Caco-2 (cell line): ENCODE measurements at regions not wholly inside any gene's neighbourhood (a gene's known extent, or its start where the extent isn't known, plus 50 kb on each side); places are given as distances from the start of the nearest gene placed in this dataset.

ENCODE experiments used
- BruUV-seq: library from RNA; stranded (reverse); fragments of 400-500 nt; replicated peaks from 2 replicates; lab custom pipeline; 2021; lab: Mats Ljungman, UMichigan
- CTCF ChIA-PET: fragments of 300-600 bp; sonication (Branson Sonifier 250); formaldehyde crosslinking; loops from one replicate; lab custom pipeline; 2022; ENCODE audit warnings: antibody characterized with exemption; lab: Charles Lee
- POLR2A ChIA-PET: fragments of 300-600 bp; sonication (Branson Sonifier 250); formaldehyde crosslinking; loops from one replicate; lab custom pipeline; 2022; ENCODE audit warnings: antibody characterized with exemption; lab: Charles Lee
- DNase-seq, 2 experiments: peaks; one replicate each; pipeline versions ENCODE4 v3.0.0 to v3.0.0-alpha.2; 2020 to 2022
- H3K27me3 ChIP-seq: replicated peaks from 2 replicates; pipeline ENCODE4 v1.6.0; 2011; ENCODE audit warnings: low read length; ENCODE audit not compliant: control insufficient read depth, insufficient read depth
- H3K36me3 ChIP-seq: 2 replicates; pipeline ENCODE4 v1.5.1; 2011; ENCODE audit warnings: low read length; ENCODE audit not compliant: control insufficient read depth, insufficient read depth
- H3K4me1 ChIP-seq: fragments of 250-450 bp; sonication (Bioruptor Pico); 2 replicates; pipeline ENCODE4 v1.5.1; 2020; ENCODE audit warnings: mild to moderate bottlenecking
- H3K4me3 ChIP-seq: 2 replicates; pipeline ENCODE4 v1.5.1; 2011; ENCODE audit warnings: low read depth, mild to moderate bottlenecking, control low read depth, low read length
- H3K9me3 ChIP-seq: fragments of 250-450 bp; sonication (Bioruptor Pico); 2 replicates; pipeline ENCODE4 v1.5.1; 2020; ENCODE audit warnings: mild to moderate bottlenecking, moderate library complexity
- H3K27ac Mint-ChIP-seq: one replicate; pipeline ENCODE4 v1.8.0; 2022; ENCODE audit warnings: mixed read lengths; ENCODE audit not compliant: unreplicated experiment
- H3K27me3 Mint-ChIP-seq: one replicate; pipeline ENCODE4 v1.8.0; 2022; ENCODE audit warnings: mixed read lengths; ENCODE audit not compliant: insufficient read depth, unreplicated experiment
- H3K36me3 Mint-ChIP-seq: one replicate; pipeline ENCODE4 v1.8.0; 2022; ENCODE audit warnings: mild to moderate bottlenecking, mixed read lengths; ENCODE audit not compliant: insufficient read depth, unreplicated experiment
- H3K4me1 Mint-ChIP-seq: one replicate; pipeline ENCODE4 v1.8.0; 2022; ENCODE audit warnings: low read depth, mixed read lengths; ENCODE audit not compliant: unreplicated experiment
- H3K4me3 Mint-ChIP-seq: one replicate; pipeline ENCODE4 v1.8.0; 2022; ENCODE audit warnings: mild to moderate bottlenecking, moderate library complexity, mixed read lengths; ENCODE audit not compliant: unreplicated experiment
- H3K9me3 Mint-ChIP-seq: one replicate; pipeline ENCODE4 v1.8.0; 2022; ENCODE audit warnings: mixed read lengths; ENCODE audit not compliant: unreplicated experiment
- intact Hi-C: fragments of 100-400 bp; cut with micrococcal nuclease; formaldehyde crosslinking; loops from one replicate; pipeline ENCODE4 v1.10.0; 2022; ENCODE audit not compliant: unreplicated experiment
- TF ChIP-seq, protein P1 (sequence below), 2 experiments: fragments of 200-600 bp in 1 of 2; IDR thresholded peaks; 1 replicate in 1 of 2; 2 replicates in 1 of 2; pipeline versions ENCODE4 v1.5.1 to v1.8.0; 2011 to 2022; ENCODE audit warnings: antibody characterized with exemption in 1 of 2, control low read depth in 1 of 2, inconsistent platforms in 1 of 2, low read depth in 1 of 2, low read length in 1 of 2, mild to moderate bottlenecking in 1 of 2, moderate library complexity in 1 of 2; ENCODE audit not compliant: insufficient read depth in 1 of 2, severe bottlenecking in 1 of 2, unreplicated experiment in 1 of 2

DNA sequence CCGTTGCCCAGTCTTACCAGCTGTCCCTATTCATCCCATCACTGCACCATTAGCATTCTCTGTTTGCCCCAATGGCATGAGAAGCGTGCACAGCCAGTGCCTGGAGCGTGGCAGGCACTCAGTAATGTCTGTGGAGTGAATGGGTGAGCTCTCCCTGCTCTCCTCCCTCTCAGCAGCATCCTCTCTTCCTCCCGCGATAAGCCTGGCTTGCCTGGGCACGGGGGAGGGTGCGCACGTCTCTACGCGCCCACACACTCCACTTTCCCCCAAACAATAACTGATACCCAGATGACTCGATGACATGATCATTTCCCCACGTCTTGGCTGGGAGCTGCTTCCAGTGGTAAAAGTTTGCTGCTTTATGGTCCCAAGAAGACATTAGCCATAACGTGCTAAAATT, 81.8 kb upstream of the LINGO1 start:
- no peak overlapping the region for H3K4me3 Mint-ChIP-seq
- no peaks in the 10 kb centered on the region for H3K4me1 ChIP-seq
- no peaks in the 10 kb centered on the region for H3K36me3 ChIP-seq
- no TSS peak for BruUV-seq
- TF ChIP-seq, protein P1, sequence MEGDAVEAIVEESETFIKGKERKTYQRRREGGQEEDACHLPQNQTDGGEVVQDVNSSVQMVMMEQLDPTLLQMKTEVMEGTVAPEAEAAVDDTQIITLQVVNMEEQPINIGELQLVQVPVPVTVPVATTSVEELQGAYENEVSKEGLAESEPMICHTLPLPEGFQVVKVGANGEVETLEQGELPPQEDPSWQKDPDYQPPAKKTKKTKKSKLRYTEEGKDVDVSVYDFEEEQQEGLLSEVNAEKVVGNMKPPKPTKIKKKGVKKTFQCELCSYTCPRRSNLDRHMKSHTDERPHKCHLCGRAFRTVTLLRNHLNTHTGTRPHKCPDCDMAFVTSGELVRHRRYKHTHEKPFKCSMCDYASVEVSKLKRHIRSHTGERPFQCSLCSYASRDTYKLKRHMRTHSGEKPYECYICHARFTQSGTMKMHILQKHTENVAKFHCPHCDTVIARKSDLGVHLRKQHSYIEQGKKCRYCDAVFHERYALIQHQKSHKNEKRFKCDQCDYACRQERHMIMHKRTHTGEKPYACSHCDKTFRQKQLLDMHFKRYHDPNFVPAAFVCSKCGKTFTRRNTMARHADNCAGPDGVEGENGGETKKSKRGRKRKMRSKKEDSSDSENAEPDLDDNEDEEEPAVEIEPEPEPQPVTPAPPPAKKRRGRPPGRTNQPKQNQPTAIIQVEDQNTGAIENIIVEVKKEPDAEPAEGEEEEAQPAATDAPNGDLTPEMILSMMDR (IDR thresholded peaks at IDR 0.05; ENCODE audit: insufficient read depth in 1 of 2, low read depth in 1 of 2, low read length in 1 of 2, severe bottlenecking in 1 of 2, unreplicated experiment in 1 of 2): no peak
- no peak overlapping the region for H3K4me3 ChIP-seq
- H3K27me3 Mint-ChIP-seq: peaks cover 39% of the 10 kb centered on the region
- DNase-seq: no peak
- no peaks in the 10 kb centered on the region for H3K9me3 Mint-ChIP-seq
- no peaks in the 10 kb centered on the region for H3K9me3 ChIP-seq
- no peaks in the 10 kb centered on the region for H3K36me3 Mint-ChIP-seq
- ChIA-PET POLR2A (no interaction called here), CTCF (no interaction called here)
- H3K27ac Mint-ChIP-seq: no peak overlapping the region
- intact Hi-C loops: no loop called here
- H3K27me3 ChIP-seq: no peaks in the 10 kb centered on the region
- no peaks in the 10 kb centered on the region for H3K4me1 Mint-ChIP-seq

DNA sequence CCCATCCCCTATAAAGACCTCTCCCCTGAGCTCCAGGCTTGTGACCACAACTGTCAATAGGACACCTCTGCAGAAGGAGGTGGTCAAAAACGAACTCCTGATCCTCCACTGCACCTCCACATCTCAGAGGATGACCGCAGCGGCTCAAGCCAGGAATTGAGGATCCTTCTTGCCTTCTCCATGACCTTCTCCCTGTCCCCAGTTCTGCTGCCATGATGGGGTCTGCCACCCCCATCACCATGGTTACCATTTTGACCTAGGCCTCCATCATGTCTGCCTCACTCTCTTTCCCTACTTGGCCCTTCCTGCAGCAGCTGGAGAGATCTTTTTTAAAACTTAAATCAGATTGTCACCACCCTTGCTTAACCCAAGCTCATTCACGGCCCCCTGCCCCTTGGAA, 81.3 kb upstream of the LINGO1 start:
- Histone ChIP-seq H3K27me3 (no peaks in the 10 kb centered on the region), H3K4me1 (no peaks in the 10 kb centered on the region), H3K36me3 (no peaks in the 10 kb centered on the region), H3K4me3 (no peak overlapping the region), H3K9me3 (no peaks in the 10 kb centered on the region)
- H3K4me1 Mint-ChIP-seq: no peaks in the 10 kb centered on the region
- no peaks in the 10 kb centered on the region for H3K9me3 Mint-ChIP-seq
- no peak for DNase-seq
- intact Hi-C loops: no loop called here
- H3K36me3 Mint-ChIP-seq: no peaks in the 10 kb centered on the region
- peaks cover 40% of the 10 kb centered on the region for H3K27me3 Mint-ChIP-seq
- no TSS peak for BruUV-seq
- ChIA-PET CTCF (no interaction called here), POLR2A (no interaction called here)
- TF ChIP-seq, protein P1 (IDR thresholded peaks at IDR 0.05; ENCODE audit: insufficient read depth in 1 of 2, low read depth in 1 of 2, low read length in 1 of 2, severe bottlenecking in 1 of 2, unreplicated experiment in 1 of 2): no peak
- no peak overlapping the region for H3K27ac Mint-ChIP-seq
- no peak overlapping the region for H3K4me3 Mint-ChIP-seq

DNA sequence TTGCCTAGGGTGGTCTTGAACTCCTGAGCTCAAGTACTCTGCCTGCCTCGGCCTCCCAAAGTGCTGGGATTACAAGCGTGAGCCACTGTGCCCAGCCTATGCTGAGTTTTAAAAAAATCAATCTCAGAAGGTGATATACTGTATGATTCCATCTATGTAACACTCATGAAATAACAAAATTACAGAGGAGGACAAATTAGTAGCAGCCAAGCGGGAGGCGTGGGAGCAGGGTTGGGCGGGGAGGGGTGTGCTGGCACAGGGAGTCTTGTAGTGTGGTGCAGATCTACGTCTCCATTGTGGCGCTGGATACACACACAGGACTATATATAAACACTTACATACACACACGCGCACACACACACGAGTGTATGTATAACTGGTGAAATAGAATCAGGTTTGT, 80.6 kb upstream of the LINGO1 start:
- Histone ChIP-seq H3K36me3 (no peaks in the 10 kb centered on the region), H3K9me3 (no peaks in the 10 kb centered on the region), H3K4me1 (no peaks in the 10 kb centered on the region), H3K4me3 (no peak overlapping the region), H3K27me3 (no peaks in the 10 kb centered on the region)
- Mint-ChIP-seq H3K36me3 (no peaks in the 10 kb centered on the region), H3K27me3 (peaks cover 40% of the 10 kb centered on the region), H3K27ac (no peak overlapping the region), H3K4me3 (no peak overlapping the region), H3K4me1 (no peaks in the 10 kb centered on the region), H3K9me3 (no peaks in the 10 kb centered on the region)
- intact Hi-C loops: no loop called here
- POLR2A ChIA-PET: no interaction called here
- no TSS peak for BruUV-seq
- no peak for DNase-seq
- TF ChIP-seq, protein P1 (IDR thresholded peaks at IDR 0.05; ENCODE audit: insufficient read depth in 1 of 2, low read depth in 1 of 2, low read length in 1 of 2, severe bottlenecking in 1 of 2, unreplicated experiment in 1 of 2): no peak
- CTCF ChIA-PET: no interaction called here
